AG10803 (cell line): ENCODE measurements at regions not wholly inside any gene's neighbourhood (a gene's known extent, or its start where the extent isn't known, plus 50 kb on each side); places are given as distances from the start of the nearest gene placed in this dataset.

Source experiments
- DNase-seq: peaks from one replicate; pipeline ENCODE4 v3.0.0; 2010; ENCODE audit warnings: low read depth
- H3K4me3 ChIP-seq: 2 replicates; pipeline ENCODE4 v1.5.1; 2011; ENCODE audit warnings: mild to moderate bottlenecking, low read length, control low read depth
- CTCF ChIP-seq: conservative IDR thresholded peaks from 2 replicates; pipeline ENCODE4 v1.5.1; 2011; ENCODE audit warnings: mild to moderate bottlenecking, low read length, control low read depth, inconsistent platforms

- DNase-seq, result no peak
- no peak for TF ChIP-seq CTCF
- H3K4me3 ChIP-seq, result no peak overlapping the region
These were observed 357.6 kb upstream of the CPEB2 start for GRCh38 chr4:14644580-14645282.

GRCh38 chr4:14646831-14647230 lies 355.4 kb upstream of the CPEB2 start:
- TF ChIP-seq CTCF, result no peak
- DNase-seq, result no peak
- H3K4me3 ChIP-seq, result no peak overlapping the region

GRCh38 chr4:14650127-14650526 lies 352.2 kb upstream of the CPEB2 start:
- H3K4me3 ChIP-seq, result no peak overlapping the region
- TF ChIP-seq CTCF, result no peak
- DNase-seq, result no peak

- TF ChIP-seq CTCF, result no peak
- H3K4me3 ChIP-seq, result no peak overlapping the region
- no peak for DNase-seq
These were observed 349.8 kb upstream of the CPEB2 start for GRCh38 chr4:14652522-14652921.

- no peak for DNase-seq
- no peak for TF ChIP-seq CTCF
- H3K4me3 ChIP-seq, result no peak overlapping the region
These were observed 348.9 kb upstream of the CPEB2 start for GRCh38 chr4:14653338-14653737.

- TF ChIP-seq CTCF, result no peak
- no peak overlapping the region for H3K4me3 ChIP-seq
- DNase-seq, result no peak
These were observed 343.0 kb upstream of the CPEB2 start for GRCh38 chr4:14659286-14659685.

- TF ChIP-seq CTCF, result no peak
- no peak for DNase-seq
- H3K4me3 ChIP-seq, result no peak overlapping the region
These were observed 334.6 kb upstream of the CPEB2 start for GRCh38 chr4:14667624-14668151.
